Breast epithelium (tissue), 4 donors: ENCODE measurements at regions not wholly inside any gene's neighbourhood (a gene's known extent, or its start where the extent isn't known, plus 50 kb on each side); places are given as distances from the start of the nearest gene placed in this dataset.

Experiments
- DNase-seq, 2 donors: peaks; one replicate each; pipeline ENCODE4 v3.0.0-alpha.2; 2019; ENCODE audit warnings: low spot score in 2 of 2
- H3K27ac ChIP-seq, 2 donors: fragments of 200-600 bp; sonication (generic) in 1 of 2; one replicate each; pipeline ENCODE4 v1.5.1; 2016 to 2019; ENCODE audit warnings: mild to moderate bottlenecking in 1 of 2
- H3K27me3 ChIP-seq, 2 donors: fragments of 200-600 bp; sonication (generic) in 1 of 2; one replicate each; pipeline versions ENCODE4 v1.5.1 to v1.6.0; 2017 to 2019; ENCODE audit warnings: control low read depth in 1 of 2, mild to moderate bottlenecking in 1 of 2
- H3K36me3 ChIP-seq: fragments of 200-600 bp; one replicate; pipeline ENCODE4 v1.5.1; 2019
- H3K4me1 ChIP-seq, 2 donors: fragments of 200-600 bp; sonication (generic); one replicate each; pipeline ENCODE4 v1.5.1; 2016 to 2019; ENCODE audit warnings: control low read depth in 1 of 2
- H3K4me3 ChIP-seq, 3 donors: fragments of 200-600 bp; sonication (generic); 1 replicate in 2 of 3; 2 replicates in 1 of 3; pipeline ENCODE4 v1.5.1; 2016 to 2019; ENCODE audit warnings: mild to moderate bottlenecking in 3 of 3, moderate library complexity in 2 of 3
- H3K9me3 ChIP-seq, 2 donors: fragments of 200-600 bp; sonication (generic) in 1 of 2; one replicate each; pipeline ENCODE4 v1.5.1; 2016 to 2019; ENCODE audit warnings: control low read depth in 1 of 2
- CTCF ChIP-seq, 3 donors: fragments of 450-650 bp; IDR thresholded peaks; one replicate each; pipeline ENCODE4 v1.5.1; 2016 to 2017; ENCODE audit warnings: antibody characterized with exemption in 3 of 3, mild to moderate bottlenecking in 3 of 3, moderate library complexity in 3 of 3
- POLR2A ChIP-seq: fragments of 450-650 bp; IDR thresholded peaks from one replicate; pipeline ENCODE4 v1.6.1; 2016; ENCODE audit warnings: antibody characterized with exemption, mild to moderate bottlenecking, moderate library complexity
- POLR2AphosphoS5 ChIP-seq, 3 donors: sonication (generic); formaldehyde crosslinking; IDR thresholded peaks; one replicate each; pipeline ENCODE4 v1.6.1; 2017; ENCODE audit warnings: antibody characterized with exemption in 3 of 3
- intact Hi-C: fragments of 100-400 bp; cut with DNase I; formaldehyde crosslinking; loops from one replicate; pipeline ENCODE4 v1.15.1; 2023; ENCODE audit warnings: low total_unique reads

- Histone ChIP-seq H3K27ac (no peak overlapping the region), H3K4me3 (no peak overlapping the region), H3K36me3 (no peaks in the 10 kb centered on the region), H3K9me3 (no peaks in the 10 kb centered on the region), H3K27me3 (no peaks in the 10 kb centered on the region), H3K4me1 (no peaks in the 10 kb centered on the region)
- intact Hi-C loops: no loop called here
- TF ChIP-seq CTCF (IDR thresholded peaks at IDR 0.05) (no peak), POLR2AphosphoS5 (IDR thresholded peaks at IDR 0.05) (no peak), POLR2A (no peak)
- DNase-seq: no peak
Measured at GRCh38 chr20:9926476-9926875, 87.6 kb upstream of the PAK5 start.

- Histone ChIP-seq H3K9me3 (no peaks in the 10 kb centered on the region), H3K36me3 (no peaks in the 10 kb centered on the region), H3K27ac (no peak overlapping the region), H3K4me3 (no peak overlapping the region), H3K27me3 (no peaks in the 10 kb centered on the region), H3K4me1 (no peaks in the 10 kb centered on the region)
- intact Hi-C loops: no loop called here
- no peak for DNase-seq
- TF ChIP-seq POLR2A: no peak
- no peak for TF ChIP-seq POLR2AphosphoS5 (IDR thresholded peaks at IDR 0.05)
- no peak for TF ChIP-seq CTCF (IDR thresholded peaks at IDR 0.05)
Measured at GRCh38 chr20:9926007-9926406, 87.1 kb upstream of the PAK5 start.

GRCh38 chr20:9923648-9924047 lies 84.8 kb upstream of the PAK5 start:
- no peak overlapping the region for H3K27ac ChIP-seq
- H3K4me1 ChIP-seq: no peaks in the 10 kb centered on the region
- H3K36me3 ChIP-seq: no peaks in the 10 kb centered on the region
- DNase-seq: no peak
- no peaks in the 10 kb centered on the region for H3K27me3 ChIP-seq
- H3K9me3 ChIP-seq: no peaks in the 10 kb centered on the region
- intact Hi-C loops: no loop called here
- no peak for TF ChIP-seq POLR2AphosphoS5 (IDR thresholded peaks at IDR 0.05)
- no peak for TF ChIP-seq POLR2A
- TF ChIP-seq CTCF (IDR thresholded peaks at IDR 0.05): no peak
- H3K4me3 ChIP-seq: no peak overlapping the region

DNA sequence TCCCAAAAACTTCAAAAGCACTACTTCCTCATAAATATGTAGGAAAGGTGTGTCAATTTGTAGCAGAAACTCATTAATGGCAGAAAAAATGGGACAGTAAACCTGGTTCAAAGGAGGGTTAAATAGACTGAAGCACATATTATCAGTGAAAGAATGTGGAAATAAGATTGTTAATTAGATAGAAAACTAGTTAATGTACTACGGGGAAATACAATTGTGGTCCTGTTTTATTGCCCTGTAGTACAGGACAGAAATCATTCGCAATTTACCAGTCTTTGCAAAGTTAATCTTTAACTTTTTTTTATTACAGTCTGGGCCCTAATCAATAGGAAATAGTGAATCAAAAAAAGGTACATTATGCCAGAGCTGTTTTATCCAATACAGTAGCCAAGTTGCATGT lies 82.0 kb upstream of the PAK5 start:
- no peak overlapping the region for H3K27ac ChIP-seq
- no peak for DNase-seq
- H3K27me3 ChIP-seq: no peaks in the 10 kb centered on the region
- no peak overlapping the region for H3K4me3 ChIP-seq
- no peaks in the 10 kb centered on the region for H3K4me1 ChIP-seq
- TF ChIP-seq POLR2A: no peak
- TF ChIP-seq POLR2AphosphoS5 (IDR thresholded peaks at IDR 0.05): no peak
- TF ChIP-seq CTCF (IDR thresholded peaks at IDR 0.05): no peak
- no peaks in the 10 kb centered on the region for H3K9me3 ChIP-seq
- H3K36me3 ChIP-seq: no peaks in the 10 kb centered on the region
- intact Hi-C loops: no loop called here

DNA sequence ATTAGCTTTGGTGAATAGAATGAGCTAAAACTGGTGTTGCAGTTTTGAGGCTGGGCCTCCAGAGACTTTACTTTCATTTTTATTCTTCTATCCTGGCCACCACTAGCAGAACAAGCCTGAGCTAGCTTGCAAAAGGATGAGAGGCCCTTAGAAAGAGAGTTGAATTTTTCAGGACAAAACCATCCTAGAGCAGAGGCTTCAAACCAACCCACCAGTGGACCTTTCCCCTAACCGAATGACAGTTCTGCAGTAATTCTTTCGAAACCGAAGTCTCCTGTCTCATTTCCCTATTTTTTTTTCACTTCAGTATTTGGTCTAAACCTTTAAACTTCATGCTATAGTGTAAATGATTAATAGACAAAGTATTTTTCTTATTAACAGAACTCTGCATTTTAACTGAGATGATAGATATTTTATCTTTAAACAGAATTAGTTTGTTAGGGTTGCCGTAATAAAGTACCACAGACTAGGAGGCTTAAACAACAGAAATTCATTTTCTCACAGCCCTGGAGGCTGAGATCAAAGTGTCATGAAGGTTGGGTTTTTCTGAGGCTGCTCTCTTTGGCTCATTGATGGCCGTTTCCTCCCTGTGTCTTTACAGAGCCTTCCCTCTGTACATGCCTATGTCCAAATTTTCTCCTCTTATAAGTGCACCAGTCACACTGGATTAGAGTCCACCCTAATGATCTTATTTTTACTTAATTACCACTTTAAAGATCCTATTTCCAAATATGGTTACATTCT lies 80.6 kb upstream of the PAK5 start:
- Histone ChIP-seq H3K4me1 (no peaks in the 10 kb centered on the region), H3K27me3 (no peaks in the 10 kb centered on the region), H3K4me3 (no peak overlapping the region), H3K36me3 (no peaks in the 10 kb centered on the region), H3K27ac (no peak overlapping the region), H3K9me3 (no peaks in the 10 kb centered on the region)
- DNase-seq: no peak
- intact Hi-C loops: no loop called here
- TF ChIP-seq POLR2A (no peak), CTCF (IDR thresholded peaks at IDR 0.05) (no peak), POLR2AphosphoS5 (IDR thresholded peaks at IDR 0.05) (no peak)
